Fibroblast of villous mesenchyme (primary cell): ENCODE measurements at regions not wholly inside any gene's neighbourhood (a gene's known extent, or its start where the extent isn't known, plus 50 kb on each side); places are given as distances from the start of the nearest gene placed in this dataset.

Experiments used
- DNase-seq: peaks from one replicate; pipeline ENCODE4 v3.0.0-alpha.2; 2010; ENCODE audit warnings: low read depth
- H3K4me3 ChIP-seq: 2 replicates; pipeline ENCODE4 v1.5.1; 2011; ENCODE audit warnings: low read depth, mild to moderate bottlenecking, low read length
- CTCF ChIP-seq: IDR thresholded peaks from 2 replicates; pipeline ENCODE4 v1.5.1; 2012; ENCODE audit warnings: low read depth, mild to moderate bottlenecking, low read length; ENCODE audit not compliant: insufficient read depth

GRCh38 chr3:148191966-148192365 is 505.7 kb upstream of the AGTR1 start:
- no peak for DNase-seq
- no peak overlapping the region for H3K4me3 ChIP-seq
- no peak for TF ChIP-seq CTCF

GRCh38 chr3:148197061-148197460 is 500.6 kb upstream of the AGTR1 start:
- no peak for DNase-seq
- TF ChIP-seq CTCF: no peak
- H3K4me3 ChIP-seq: no peak overlapping the region

- DNase-seq: no peak
- no peak for TF ChIP-seq CTCF
- H3K4me3 ChIP-seq: no peak overlapping the region
Measured at GRCh38 chr3:148202386-148202785, 495.3 kb upstream of the AGTR1 start.

GRCh38 chr3:148203297-148204010 is 494.2 kb upstream of the AGTR1 start:
- no peak for DNase-seq
- no peak for TF ChIP-seq CTCF
- H3K4me3 ChIP-seq: no peak overlapping the region

GRCh38 chr3:148204131-148204530 is 493.6 kb upstream of the AGTR1 start:
- H3K4me3 ChIP-seq: no peak overlapping the region
- no peak for DNase-seq
- TF ChIP-seq CTCF: no peak

GRCh38 chr3:148205977-148206376 is 491.7 kb upstream of the AGTR1 start:
- DNase-seq: no peak

More at GRCh38 chr3:148205977-148206376, 491.7 kb upstream of the AGTR1 start:
- no peak overlapping the region for H3K4me3 ChIP-seq
- no peak for TF ChIP-seq CTCF
